ENCODE measurements at regions not wholly inside any gene's neighbourhood (a gene's known extent, or its start where the extent isn't known, plus 50 kb on each side); places are given as distances from the start of the nearest gene placed in this dataset.

DNA sequence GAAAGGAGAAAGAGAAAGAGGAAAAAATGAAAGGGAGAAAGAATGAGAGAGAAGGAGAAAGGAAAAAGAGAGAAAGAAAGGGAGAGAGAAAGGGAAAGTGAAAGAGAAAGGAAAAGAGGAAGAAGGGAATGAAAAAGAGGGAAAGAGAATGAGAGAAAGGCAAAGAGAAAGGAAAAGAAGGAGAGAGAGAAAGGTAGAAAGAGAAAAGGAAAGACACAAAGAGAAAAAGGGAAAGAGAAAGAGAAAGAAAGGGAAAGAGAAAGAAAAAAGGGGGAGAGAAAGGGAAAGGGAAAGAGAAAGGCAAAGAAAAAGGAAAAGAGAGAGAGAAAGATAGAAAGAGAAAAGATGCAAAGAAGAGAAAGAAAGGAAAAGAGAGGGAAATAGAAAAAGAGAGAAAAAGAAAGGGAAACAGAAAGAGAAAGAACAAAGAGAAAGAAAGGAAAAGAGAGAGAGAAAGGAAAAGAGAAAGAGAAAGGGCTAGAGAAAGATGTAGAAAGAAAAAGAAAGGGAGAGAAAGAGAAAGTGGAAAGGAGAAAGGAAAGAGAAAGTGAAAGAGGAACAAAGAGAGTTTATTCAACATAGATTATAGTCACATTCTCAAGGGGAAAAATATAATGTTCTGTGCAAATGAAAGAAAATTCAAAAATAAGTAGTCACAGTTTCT, 165.2 kb downstream of the TMEM38B start:
- TF ChIP-seq, protein P1, sequence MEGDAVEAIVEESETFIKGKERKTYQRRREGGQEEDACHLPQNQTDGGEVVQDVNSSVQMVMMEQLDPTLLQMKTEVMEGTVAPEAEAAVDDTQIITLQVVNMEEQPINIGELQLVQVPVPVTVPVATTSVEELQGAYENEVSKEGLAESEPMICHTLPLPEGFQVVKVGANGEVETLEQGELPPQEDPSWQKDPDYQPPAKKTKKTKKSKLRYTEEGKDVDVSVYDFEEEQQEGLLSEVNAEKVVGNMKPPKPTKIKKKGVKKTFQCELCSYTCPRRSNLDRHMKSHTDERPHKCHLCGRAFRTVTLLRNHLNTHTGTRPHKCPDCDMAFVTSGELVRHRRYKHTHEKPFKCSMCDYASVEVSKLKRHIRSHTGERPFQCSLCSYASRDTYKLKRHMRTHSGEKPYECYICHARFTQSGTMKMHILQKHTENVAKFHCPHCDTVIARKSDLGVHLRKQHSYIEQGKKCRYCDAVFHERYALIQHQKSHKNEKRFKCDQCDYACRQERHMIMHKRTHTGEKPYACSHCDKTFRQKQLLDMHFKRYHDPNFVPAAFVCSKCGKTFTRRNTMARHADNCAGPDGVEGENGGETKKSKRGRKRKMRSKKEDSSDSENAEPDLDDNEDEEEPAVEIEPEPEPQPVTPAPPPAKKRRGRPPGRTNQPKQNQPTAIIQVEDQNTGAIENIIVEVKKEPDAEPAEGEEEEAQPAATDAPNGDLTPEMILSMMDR (IDR thresholded peaks at IDR 0.05; ENCODE audit: borderline replicate concordance, extremely low read depth, low read length, poor library complexity, severe bottlenecking): no peak
- TF ChIP-seq EZH2 (IDR thresholded peaks at IDR 0.05; ENCODE audit: borderline replicate concordance, low read depth, low read length, severe bottlenecking): no peak

Measured in DND-41 (cell line).